ENCODE measurements at regions not wholly inside any gene's neighbourhood (a gene's known extent, or its start where the extent isn't known, plus 50 kb on each side); places are given as distances from the start of the nearest gene placed in this dataset.

- Histone ChIP-seq H4K20me1 (ENCODE audit: control insufficient read depth, extremely low read depth, insufficient read depth, low read length) (no peaks in the 10 kb centered on the region), H3K9me3 (ENCODE audit: control insufficient read depth, low read depth, low read length) (no peaks in the 10 kb centered on the region), H3K9ac (ENCODE audit: control insufficient read depth, extremely low read depth, insufficient read depth, low read length) (no peak overlapping the region), H3K4me1 (ENCODE audit: control insufficient read depth, extremely low read depth, insufficient read depth, low read length) (peaks cover 15% of the 10 kb centered on the region), H3K9me1 (ENCODE audit: control insufficient read depth, extremely low read depth, insufficient read depth, low read length) (no peaks in the 10 kb centered on the region), H3K79me2 (ENCODE audit: control insufficient read depth, insufficient read depth, low read length) (no peaks in the 10 kb centered on the region), H3K4me3 (ENCODE audit: control insufficient read depth in 2 of 3, extremely low read depth in 1 of 3, insufficient read depth in 2 of 3, low read depth in 1 of 3, low read length in 3 of 3) (no peak overlapping the region), H3K27me3 (ENCODE audit: control insufficient read depth, extremely low read depth, insufficient read depth, low read length) (no peaks in the 10 kb centered on the region), H2AFZ (ENCODE audit: control insufficient read depth, low read length) (peak overlapping the region; percentile 51), H3K36me3 (ENCODE audit: control insufficient read depth in 2 of 2, extremely low read depth in 1 of 2, insufficient read depth in 2 of 2, low read length in 2 of 2) (no peaks in the 10 kb centered on the region), H3K4me2 (ENCODE audit: control insufficient read depth, extremely low read depth, insufficient read depth, low read depth, low read length) (peak overlapping the region; percentile 39), H3K27ac (ENCODE audit: control insufficient read depth, insufficient read depth, low read length) (peak overlapping the region; percentile 13)
- dilution Hi-C loops (cut with MboI; ENCODE audit: extremely low pct_ligation_motif_present, low sequenced_read_pairs): no loop called here
- DNase-seq (ENCODE audit: low read depth, low spot score): peak; percentile 42
- peak; percentile 80 for FAIRE-seq
- TF ChIP-seq, protein P1, sequence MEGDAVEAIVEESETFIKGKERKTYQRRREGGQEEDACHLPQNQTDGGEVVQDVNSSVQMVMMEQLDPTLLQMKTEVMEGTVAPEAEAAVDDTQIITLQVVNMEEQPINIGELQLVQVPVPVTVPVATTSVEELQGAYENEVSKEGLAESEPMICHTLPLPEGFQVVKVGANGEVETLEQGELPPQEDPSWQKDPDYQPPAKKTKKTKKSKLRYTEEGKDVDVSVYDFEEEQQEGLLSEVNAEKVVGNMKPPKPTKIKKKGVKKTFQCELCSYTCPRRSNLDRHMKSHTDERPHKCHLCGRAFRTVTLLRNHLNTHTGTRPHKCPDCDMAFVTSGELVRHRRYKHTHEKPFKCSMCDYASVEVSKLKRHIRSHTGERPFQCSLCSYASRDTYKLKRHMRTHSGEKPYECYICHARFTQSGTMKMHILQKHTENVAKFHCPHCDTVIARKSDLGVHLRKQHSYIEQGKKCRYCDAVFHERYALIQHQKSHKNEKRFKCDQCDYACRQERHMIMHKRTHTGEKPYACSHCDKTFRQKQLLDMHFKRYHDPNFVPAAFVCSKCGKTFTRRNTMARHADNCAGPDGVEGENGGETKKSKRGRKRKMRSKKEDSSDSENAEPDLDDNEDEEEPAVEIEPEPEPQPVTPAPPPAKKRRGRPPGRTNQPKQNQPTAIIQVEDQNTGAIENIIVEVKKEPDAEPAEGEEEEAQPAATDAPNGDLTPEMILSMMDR (optimal IDR thresholded peaks at IDR 0.05 in 1 of 3, IDR thresholded peaks at IDR 0.05 in 1 of 3, conservative IDR thresholded peaks at IDR 0.05 in 1 of 3; ENCODE audit: extremely low read depth in 1 of 3, insufficient read depth in 2 of 3, low read length in 3 of 3): no peak
Measured at GRCh38 chr20:6708010-6708409, 59.5 kb upstream of the BMP2 start.

DNA sequence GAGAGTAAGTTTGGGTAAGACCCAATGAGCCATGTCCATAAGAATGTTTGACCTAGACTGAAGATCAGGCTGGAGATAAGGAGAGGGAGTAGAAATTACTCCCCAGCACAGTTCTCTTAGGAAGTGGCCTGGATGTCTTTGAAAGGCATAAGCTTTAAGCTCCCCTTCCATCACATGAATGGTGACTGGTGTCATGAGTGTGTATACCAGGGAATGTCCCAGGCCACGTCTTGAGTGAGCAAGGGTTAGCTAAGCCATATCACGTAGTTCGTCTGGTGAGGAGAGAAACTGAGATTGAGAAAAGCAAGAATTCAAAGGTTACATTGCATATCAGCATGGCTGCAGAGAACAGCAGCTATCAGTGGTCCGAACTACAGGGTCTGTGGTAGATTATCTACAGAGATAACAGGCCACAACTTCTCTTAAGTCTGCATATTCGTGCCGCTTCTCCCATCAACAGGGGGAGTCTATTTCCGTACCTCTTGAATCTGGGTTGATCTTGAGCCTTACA, 60.1 kb upstream of the BMP2 start:
- no peaks in the 10 kb centered on the region for H3K9me3 ChIP-seq (ENCODE audit: control insufficient read depth, low read depth, low read length)
- no peaks in the 10 kb centered on the region for H3K9me1 ChIP-seq (ENCODE audit: control insufficient read depth, extremely low read depth, insufficient read depth, low read length)
- H3K9ac ChIP-seq (ENCODE audit: control insufficient read depth, extremely low read depth, insufficient read depth, low read length): no peak overlapping the region
- no peaks in the 10 kb centered on the region for H3K27me3 ChIP-seq (ENCODE audit: control insufficient read depth, extremely low read depth, insufficient read depth, low read length)
- no peaks in the 10 kb centered on the region for H3K79me2 ChIP-seq (ENCODE audit: control insufficient read depth, insufficient read depth, low read length)
- H2AFZ ChIP-seq (ENCODE audit: control insufficient read depth, low read length): no peak overlapping the region
- no peak overlapping the region for H3K27ac ChIP-seq (ENCODE audit: control insufficient read depth, insufficient read depth, low read length)
- H4K20me1 ChIP-seq (ENCODE audit: control insufficient read depth, extremely low read depth, insufficient read depth, low read length): no peaks in the 10 kb centered on the region
- TF ChIP-seq EZH2 (IDR thresholded peaks at IDR 0.05; ENCODE audit: low read length): no peak
- TF ChIP-seq, protein P1 (optimal IDR thresholded peaks at IDR 0.05 in 1 of 3, IDR thresholded peaks at IDR 0.05 in 1 of 3, conservative IDR thresholded peaks at IDR 0.05 in 1 of 3; ENCODE audit: extremely low read depth in 1 of 3, insufficient read depth in 2 of 3, low read length in 3 of 3): no peak
- peak; percentile 26 for FAIRE-seq
- H3K4me3 ChIP-seq (ENCODE audit: control insufficient read depth in 2 of 3, extremely low read depth in 1 of 3, insufficient read depth in 2 of 3, low read depth in 1 of 3, low read length in 3 of 3): no peak overlapping the region
- no peaks in the 10 kb centered on the region for H3K36me3 ChIP-seq (ENCODE audit: control insufficient read depth in 2 of 2, extremely low read depth in 1 of 2, insufficient read depth in 2 of 2, low read length in 2 of 2)
- H3K4me1 ChIP-seq (ENCODE audit: control insufficient read depth, extremely low read depth, insufficient read depth, low read length): peaks cover 15% of the 10 kb centered on the region
- H3K4me2 ChIP-seq (ENCODE audit: control insufficient read depth, extremely low read depth, insufficient read depth, low read depth, low read length): no peak overlapping the region
- no peak for DNase-seq (ENCODE audit: low read depth, low spot score)
- dilution Hi-C loops (cut with MboI; ENCODE audit: extremely low pct_ligation_motif_present, low sequenced_read_pairs): no loop called here

Measured in keratinocyte (primary cell).